Tongue (tissue), 1 donor: ENCODE measurements at regions not wholly inside any gene's neighbourhood (a gene's known extent, or its start where the extent isn't known, plus 50 kb on each side); places are given as distances from the start of the nearest gene placed in this dataset.

ENCODE experiments used
- DNase-seq: peaks from one replicate; pipeline ENCODE4 v3.0.0-alpha.2; 2015

DNA sequence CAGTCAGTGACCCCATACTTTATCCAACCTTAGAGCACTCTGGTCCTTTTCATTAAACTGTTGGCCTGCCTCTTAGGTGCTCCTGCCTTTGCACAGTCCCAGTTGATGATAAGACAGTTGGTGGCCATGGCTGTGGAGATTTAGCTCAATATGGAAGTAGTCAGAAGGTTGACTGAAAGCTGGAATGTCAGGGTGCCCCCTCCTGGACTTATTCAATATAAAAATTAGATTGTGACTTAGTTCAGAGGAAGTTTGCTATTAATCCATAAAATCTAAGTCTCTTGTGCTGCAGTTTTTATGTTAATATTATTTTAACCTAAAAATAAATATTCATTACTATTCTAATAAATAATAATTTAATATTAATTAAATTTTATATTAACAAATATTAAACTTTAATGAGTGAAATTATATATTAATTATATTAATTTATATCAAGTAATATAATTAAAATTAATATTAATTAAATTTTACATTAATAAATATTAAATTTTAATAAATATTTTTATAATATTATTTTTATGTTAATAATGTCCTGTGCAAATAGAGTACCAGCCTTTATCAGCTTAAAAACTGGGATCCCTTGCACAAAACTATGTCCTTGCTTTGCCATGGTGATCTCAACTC lies 77.7 kb upstream of the ADAMTSL1 start:
- DNase-seq = no peak

DNA sequence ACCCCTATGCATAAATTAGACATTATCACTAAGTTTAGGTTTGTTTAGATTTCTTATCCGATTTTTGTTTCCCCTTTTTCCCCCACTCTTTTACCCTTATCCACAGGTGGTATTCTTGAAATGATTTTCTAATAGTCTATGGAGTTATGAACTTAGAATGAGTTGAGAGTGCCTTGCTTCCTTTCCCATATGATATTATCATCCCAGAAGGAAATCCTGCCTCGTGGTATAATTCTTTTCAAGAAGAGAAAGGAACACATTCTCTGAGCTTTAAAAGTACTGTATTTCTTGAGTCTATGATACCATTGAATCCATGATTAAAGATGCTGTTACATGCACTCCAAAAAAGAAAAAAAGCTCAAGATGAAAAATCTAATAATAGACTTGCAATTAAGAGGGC lies 76.9 kb upstream of the ADAMTSL1 start:
- no peak for DNase-seq

DNA sequence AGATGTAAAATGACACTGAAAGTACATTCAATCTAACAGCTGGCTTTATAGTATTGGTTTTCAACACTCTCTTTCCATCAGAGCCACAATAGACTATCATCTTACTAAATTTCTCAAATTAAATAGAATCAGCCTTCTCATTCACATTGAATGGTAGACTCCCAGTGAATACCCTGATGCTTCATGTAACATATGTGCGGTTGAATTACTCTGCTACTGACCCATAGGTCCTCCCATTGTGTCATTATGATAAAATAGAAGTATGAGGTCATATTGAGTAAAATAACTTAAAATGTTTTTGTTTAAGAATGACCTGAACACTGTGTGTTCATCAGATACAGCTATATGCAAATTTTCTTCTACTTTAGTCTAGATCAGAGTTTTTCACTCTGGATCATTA lies 75.9 kb upstream of the ADAMTSL1 start:
- no peak for DNase-seq

DNA sequence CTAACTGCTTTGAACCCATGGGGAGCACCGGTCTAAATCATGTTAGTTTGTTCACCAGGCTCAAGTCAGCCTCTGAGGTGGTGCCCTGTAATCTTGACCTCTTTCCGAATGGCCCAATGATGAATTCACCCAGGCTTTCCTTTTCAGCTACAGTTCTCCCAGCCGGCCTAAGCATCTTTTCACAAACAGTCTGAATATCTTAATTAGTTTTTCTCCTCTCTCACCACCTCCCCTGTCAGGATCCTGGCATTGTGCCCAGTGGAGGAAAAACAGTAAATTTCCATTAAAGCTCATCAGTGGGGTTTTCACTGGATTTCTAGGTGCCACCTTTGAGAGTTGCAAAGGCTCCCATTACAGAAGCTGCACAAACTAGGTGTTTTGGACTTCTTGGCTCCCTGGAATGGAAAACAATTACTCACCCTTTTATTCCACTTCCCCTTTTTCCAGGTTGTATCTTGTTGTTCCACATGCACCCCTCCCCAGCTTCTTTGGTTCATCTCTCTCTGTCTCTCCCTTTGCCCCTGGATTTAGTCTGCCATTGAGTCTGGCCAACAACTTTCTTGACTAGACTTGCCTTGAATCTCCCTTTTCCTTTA lies 69.4 kb upstream of the ADAMTSL1 start:
- no peak for DNase-seq

DNA sequence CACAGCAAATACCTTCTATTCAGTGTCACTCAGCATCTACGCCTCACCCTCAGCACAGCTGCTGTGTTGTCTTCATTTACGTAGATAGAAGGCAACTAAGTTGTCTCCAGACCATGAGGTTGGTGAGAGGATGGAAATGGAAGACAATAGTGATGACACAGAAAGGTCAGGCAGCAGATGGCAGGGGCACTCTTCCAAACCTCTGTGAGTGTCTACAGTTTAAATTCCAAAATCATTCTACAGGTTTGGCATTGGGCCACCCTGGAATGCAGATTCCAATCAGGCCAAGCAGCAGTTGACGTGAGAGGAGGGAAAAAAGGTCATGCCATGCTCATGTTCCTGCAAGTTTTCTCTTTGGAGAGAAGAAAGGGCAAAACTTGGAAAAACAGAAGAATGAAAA lies 68.7 kb upstream of the ADAMTSL1 start:
- peak; percentile 19 for DNase-seq

DNA sequence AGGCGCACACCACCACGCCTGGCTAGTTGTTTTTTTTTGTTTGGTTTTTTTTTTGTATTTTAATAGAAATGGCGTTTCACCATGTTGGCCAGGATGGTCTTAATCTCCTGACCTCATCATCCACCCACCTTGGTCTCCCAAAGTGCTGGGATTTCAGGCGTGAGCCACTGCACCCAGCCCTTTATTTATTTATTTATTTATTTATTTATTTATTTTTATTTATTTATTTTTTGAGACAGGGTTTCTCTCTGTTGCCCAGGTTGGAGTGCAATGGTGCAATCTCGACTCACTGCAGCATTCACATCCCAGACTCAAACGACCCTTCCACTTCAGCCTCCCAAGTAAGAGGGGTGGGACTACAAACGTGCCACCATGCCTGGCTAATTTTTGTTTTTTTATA lies 63.0 kb upstream of the ADAMTSL1 start:
- no peak for DNase-seq

DNA sequence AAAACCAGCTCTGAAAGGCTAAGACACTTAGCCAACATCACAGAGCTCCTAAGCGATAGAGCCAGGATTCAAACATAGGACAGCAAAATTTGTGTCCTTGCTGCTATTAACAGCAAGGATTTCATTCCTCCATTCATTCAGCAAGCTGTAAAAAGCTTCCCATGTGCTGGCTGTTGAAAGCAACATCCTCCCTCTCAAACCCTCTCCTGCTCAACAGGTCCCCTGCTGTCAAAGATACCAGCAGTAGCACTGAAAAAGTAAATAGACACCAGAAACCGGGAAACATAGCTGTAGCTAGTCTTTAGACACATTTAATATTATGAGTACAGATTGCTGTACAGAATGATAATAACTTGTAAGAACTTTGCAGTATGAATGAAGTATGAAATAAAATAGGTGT lies 52.6 kb upstream of the ADAMTSL1 start:
- no peak for DNase-seq

DNA sequence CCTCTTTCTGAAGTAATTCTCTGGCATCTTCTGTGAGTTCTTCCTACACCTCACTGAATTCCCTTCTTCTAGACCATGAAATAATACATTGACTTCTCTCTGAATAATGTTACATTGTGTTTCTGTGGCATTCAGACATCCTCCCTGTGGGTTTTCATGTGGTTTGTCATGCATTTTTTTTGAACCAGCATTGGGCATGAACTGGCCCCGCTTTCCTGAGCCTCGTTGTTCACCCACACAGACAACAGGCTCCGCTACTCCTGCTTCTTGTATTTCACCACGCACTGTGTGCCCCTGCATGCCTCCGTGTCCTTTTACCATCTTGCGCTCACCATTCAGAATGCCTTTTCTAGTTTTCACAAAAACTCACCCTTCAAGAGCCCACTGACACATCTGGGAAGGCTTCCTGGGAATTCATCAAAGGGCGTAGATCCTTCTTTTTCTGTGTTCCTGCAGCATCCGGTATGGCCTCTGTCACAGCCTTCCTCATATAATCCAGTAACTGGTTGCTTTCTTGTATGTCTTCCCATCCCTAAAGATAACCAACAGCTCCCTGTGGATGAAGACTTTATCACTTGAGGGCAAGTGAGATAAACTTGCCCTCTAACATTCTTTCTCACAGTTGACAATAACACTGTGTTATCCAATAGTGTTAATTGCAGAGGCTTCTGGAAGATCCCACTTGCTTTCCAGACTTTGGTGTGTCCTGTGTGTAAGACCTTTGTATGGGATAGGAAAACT lies 51.5 kb upstream of the ADAMTSL1 start:
- DNase-seq = no peak

DNA sequence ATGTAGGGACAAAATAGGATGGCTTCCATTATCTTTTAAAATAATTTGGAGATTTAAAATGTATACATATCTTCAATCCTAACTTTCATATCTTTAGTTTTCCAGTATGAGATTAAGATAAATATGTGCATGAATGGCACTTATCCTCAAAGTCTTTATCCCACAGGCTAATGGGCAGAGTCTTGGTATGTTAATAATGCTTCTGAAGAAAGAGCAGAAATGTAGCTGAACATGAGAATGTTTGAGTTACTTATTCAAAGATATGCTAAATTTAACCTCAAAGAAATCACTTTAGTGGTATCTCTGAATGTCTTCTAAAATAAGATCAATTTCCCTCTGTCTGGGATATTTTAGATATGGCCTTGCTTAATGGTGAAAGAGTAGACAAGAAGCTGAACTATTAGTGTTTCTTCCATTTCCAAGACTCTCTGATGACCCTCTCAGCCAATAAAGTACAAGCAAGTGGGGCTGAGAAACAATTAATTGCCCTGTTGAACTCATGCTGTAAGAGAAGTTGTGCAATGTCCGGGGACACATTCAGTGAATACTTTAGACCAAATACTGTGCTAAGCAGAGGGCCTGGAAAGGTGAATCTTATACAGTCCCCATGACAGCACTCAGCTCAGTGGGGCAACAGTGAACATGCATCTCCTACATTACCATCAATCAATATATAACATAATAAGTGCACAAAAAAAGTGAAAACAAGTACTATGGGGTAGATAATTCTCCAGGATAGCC lies 50.0 kb upstream of the ADAMTSL1 start:
- no peak for DNase-seq
